RPMI8226 (cell line): ENCODE measurements at regions not wholly inside any gene's neighbourhood (a gene's known extent, or its start where the extent isn't known, plus 50 kb on each side); places are given as distances from the start of the nearest gene placed in this dataset.

Experiments
- DNase-seq: peaks from one replicate; pipeline ENCODE4 v3.0.0-alpha.2; 2015

GRCh38 chr5:8329773-8330172 is 460.8 kb downstream of the MTRR start:
- DNase-seq, result no peak

- no peak for DNase-seq
Measured at GRCh38 chr5:8332666-8333445, 463.9 kb downstream of the MTRR start.

- DNase-seq, result no peak
Measured at GRCh38 chr5:8333485-8333884, 464.5 kb downstream of the MTRR start.

- DNase-seq, result no peak
Measured at GRCh38 chr5:8333977-8334376, 465.0 kb downstream of the MTRR start.

- DNase-seq, result no peak
Measured at GRCh38 chr5:8340261-8340660, 471.3 kb downstream of the MTRR start.

GRCh38 chr5:8340739-8341344 is 471.9 kb downstream of the MTRR start:
- DNase-seq, result no peak

- DNase-seq, result no peak
Measured at GRCh38 chr5:8341406-8341805, 472.5 kb downstream of the MTRR start.

GRCh38 chr5:8347984-8348383 is 479.0 kb downstream of the MTRR start:
- DNase-seq, result no peak

- DNase-seq, result no peak
Measured at GRCh38 chr5:8349855-8350254, 480.9 kb downstream of the MTRR start.

- no peak for DNase-seq
Measured at GRCh38 chr5:8350644-8351339, 481.8 kb downstream of the MTRR start.

- no peak for DNase-seq
Measured at GRCh38 chr5:8355981-8356380, 487.0 kb downstream of the MTRR start.

GRCh38 chr5:8360012-8360411 is 491.1 kb downstream of the MTRR start:
- DNase-seq, result no peak

- DNase-seq, result no peak
Measured at GRCh38 chr5:8362495-8362894, 493.5 kb downstream of the MTRR start.

- no peak for DNase-seq
Measured at GRCh38 chr5:8363138-8363537, 494.2 kb downstream of the MTRR start.

- DNase-seq, result no peak
Measured at GRCh38 chr5:8366266-8366665, 497.3 kb downstream of the MTRR start.

GRCh38 chr5:8376478-8376877 is 507.5 kb downstream of the MTRR start:
- no peak for DNase-seq

GRCh38 chr5:8381972-8382371 is 513.0 kb downstream of the MTRR start:
- DNase-seq, result no peak

GRCh38 chr5:8382456-8382855 is 513.5 kb downstream of the MTRR start:
- DNase-seq, result no peak

GRCh38 chr5:8383616-8384015 is 514.7 kb downstream of the MTRR start:
- no peak for DNase-seq

GRCh38 chr5:8386719-8387288 is 517.9 kb downstream of the MTRR start:
- DNase-seq, result no peak

- DNase-seq, result no peak
Measured at GRCh38 chr5:8391911-8392310, 523.0 kb downstream of the MTRR start.

GRCh38 chr5:8393240-8393639 is 524.3 kb downstream of the MTRR start:
- no peak for DNase-seq

GRCh38 chr5:8394965-8395364 is 526.0 kb downstream of the MTRR start:
- DNase-seq, result no peak

GRCh38 chr5:8396246-8396645 is 527.3 kb downstream of the MTRR start:
- DNase-seq, result no peak
